ENCODE measurements at regions not wholly inside any gene's neighbourhood (a gene's known extent, or its start where the extent isn't known, plus 50 kb on each side); places are given as distances from the start of the nearest gene placed in this dataset.

DNA sequence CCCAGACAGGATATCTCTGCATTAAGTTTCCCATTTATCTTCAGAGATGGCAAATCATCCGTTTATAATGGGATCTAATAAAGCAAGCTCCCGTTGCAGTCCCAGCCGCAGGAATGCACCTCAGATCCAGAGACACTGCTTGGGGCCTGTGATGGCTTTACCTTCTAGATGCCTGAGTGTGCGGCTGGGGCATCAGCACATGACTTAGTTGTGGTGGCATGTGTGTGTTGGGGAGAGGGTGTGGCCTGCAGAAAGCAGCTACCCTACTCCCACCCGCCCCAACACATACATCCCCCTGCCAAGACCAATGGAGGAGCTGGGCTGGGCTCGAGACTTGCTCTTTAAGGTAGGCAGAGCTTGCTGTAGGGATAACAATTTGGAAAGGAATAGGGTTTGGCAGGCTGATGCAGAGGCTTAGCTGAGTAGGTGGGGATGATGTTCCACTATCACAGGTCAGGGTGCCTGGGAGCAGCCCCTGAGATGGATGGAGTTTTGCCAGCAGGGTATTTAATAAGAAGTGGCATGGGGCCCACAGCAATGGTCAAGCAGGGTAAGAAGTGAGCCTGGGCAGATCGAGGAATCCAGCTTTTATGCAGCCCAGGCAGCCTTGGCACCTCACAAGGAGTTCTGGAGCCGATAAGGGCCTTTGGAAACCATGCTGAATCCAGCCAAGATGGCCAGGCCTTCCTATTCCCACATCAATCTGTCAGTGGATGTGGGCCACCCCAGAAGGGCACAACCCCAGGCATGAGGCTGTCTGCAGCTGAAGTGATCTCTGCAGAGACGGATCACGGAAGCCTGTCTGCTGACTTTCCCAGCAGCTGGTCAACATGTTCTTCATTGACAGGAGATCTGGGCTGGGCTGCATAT is 601.3 kb downstream of the BUD13 start:
- no peak for DNase-seq (ENCODE audit: low read depth in 2 of 2, low spot score in 1 of 2)

- DNase-seq (ENCODE audit: low read depth in 2 of 2, low spot score in 1 of 2): no peak
Measured at GRCh38 chr11:116170526-116171120, 602.2 kb downstream of the BUD13 start.

DNA sequence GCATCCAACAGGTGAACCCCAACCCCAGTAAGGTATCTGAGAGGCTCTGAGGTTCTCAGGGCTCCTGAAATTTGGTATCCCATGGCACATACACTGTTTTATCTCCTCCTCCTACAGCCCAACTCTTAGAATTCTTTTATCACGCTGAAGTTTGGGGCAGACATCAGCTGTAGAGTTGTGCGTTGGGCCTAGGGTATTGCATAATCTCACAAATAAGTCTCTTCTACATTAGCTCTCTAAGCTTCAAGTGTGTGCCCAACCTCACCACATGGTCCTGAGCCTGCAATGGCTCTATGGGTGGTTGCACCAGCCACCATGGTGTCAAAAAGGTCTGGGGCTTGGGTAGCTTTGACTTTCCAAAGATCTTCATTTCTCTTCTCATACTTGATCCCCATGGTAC is 603.0 kb downstream of the BUD13 start:
- no peak for DNase-seq (ENCODE audit: low read depth in 2 of 2, low spot score in 1 of 2)

DNA sequence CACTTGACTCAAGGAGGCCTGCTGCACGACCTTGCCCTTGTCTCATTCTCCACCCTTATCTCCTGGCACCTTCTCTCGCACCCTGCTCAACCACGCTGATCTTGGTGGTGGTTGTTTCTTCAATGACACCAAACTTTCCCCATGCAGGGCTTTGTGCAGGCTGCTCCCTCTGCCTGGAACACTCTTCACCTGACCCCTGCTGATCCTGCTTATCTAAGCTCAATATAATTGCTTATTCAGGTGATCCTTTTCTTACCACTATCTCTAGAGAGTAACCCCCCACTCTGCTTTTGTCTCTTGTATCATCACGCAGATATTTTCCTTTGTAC is 604.4 kb downstream of the BUD13 start:
- no peak for DNase-seq (ENCODE audit: low read depth in 2 of 2, low spot score in 1 of 2)

DNA sequence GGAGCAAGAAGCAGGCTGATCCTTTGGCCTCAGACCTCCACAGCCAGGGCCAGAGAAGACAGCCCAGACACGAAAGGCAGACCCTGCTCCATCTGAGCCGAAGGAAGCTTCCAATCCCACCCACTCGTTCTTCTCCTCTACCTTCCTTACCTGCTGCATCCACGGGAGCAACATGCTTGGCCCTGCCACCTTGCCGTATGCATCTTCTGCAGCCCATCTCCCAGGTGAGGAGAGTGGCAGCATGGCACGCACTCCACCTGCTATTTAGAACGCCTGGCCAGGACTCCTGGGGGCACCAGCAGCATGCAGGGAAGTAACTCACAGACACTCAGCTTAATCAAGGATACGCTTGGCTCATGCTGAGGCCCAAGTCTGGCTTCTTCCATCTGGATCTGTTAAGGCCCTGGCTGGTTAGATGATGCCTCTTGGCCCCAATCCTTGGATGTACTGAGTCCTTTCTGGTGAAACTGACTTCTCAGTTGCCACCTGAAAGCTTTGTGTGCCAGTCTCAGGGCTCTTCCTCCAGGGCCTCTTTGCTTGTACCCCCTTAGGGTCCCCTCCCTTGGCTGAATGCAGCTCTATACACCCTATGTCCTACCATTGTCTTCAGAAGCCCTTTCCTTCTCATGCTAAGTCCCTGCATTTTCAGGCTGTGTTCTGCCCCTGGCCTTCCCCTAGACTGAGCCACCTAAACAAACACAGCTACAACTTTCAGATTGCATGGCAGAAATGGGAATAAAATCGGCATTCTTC is 604.9 kb downstream of the BUD13 start:
- DNase-seq (ENCODE audit: low read depth in 2 of 2, low spot score in 1 of 2): no peak

DNA sequence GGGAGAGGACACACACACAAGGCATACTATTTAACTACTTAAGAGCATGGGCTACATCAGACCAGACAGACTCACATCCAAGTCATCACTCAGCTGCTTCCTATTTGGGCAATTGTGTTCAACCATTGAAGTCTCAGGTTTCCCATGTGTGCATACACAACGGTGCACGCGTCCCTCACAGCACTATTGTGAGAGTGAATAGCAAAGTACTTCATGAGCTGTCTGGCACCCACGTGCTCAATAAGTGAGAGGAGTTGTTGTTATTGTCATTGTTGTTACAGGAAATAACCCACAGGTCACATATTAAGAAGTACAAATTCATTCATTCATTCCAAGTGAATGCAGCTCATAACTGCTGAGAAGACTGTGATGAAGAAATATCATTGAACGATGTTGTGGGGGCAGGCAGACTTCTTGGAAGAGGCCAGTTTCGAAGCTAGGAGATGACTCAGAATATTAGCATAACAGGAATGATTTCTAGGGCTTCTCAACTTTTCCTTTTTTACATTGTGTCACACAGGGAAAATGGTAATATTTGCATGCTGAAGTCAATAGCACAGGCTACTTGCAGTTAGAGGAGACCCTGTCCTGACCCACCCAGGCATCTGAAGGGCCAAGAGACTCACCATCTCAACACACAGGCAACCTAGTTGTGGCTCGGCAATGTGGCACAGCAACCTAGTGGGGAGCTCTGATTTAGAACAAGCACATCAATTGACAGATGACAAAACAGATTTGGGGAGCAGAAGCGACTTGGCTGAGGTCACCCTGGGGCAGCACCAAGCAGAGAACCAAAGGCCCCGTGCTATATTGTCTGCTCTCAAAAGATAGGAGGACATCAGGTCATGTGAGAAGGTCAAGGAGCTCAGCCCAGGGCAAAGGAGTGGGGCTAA is 606.0 kb downstream of the BUD13 start:
- no peak for DNase-seq (ENCODE audit: low read depth in 2 of 2, low spot score in 1 of 2)

DNA sequence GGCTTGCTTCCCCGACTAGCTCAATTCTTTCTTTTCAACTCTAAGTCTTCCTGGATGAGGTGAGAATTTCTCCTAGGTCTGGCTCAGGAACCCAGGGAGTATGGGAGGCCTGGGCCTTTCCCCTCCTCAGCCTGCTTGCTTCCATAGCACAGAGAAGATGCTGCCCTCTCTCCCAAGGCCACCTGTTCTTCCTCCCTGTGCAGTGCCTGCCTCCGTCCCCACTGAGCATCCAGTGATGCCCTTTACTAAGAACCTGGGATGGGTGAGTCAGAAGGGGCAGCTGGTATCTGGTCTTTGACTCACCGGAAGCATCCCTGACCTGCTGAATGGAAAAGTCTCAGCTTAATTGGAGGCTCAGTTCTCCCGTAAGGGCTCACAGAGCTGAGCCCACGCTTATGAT is 607.9 kb downstream of the BUD13 start:
- no peak for DNase-seq (ENCODE audit: low read depth in 2 of 2, low spot score in 1 of 2)

DNA sequence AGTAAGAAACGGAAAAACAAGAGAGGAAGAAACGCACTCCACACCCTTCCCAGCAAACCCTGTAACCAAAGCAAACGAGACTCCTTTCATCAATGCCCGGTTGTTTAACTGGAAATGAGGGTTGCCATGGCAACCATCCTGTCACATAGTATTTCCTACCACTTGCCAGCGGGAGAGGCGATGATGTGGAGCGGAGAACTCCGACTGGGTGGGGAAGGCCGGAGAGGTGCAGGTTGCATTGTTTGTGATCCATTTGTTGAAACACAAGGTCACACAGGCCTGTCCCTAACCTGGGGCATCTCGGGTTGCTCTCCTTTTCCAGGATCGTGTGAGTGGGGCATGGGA is 609.9 kb downstream of the BUD13 start:
- no peak for DNase-seq (ENCODE audit: low read depth in 2 of 2, low spot score in 1 of 2)

- DNase-seq (ENCODE audit: low read depth in 2 of 2, low spot score in 1 of 2): no peak
Measured at GRCh38 chr11:116162086-116162885, 610.5 kb downstream of the BUD13 start.

GRCh38 chr11:116148645-116149044 is 624.1 kb downstream of the BUD13 start:
- no peak for DNase-seq (ENCODE audit: low read depth in 2 of 2, low spot score in 1 of 2)

GRCh38 chr11:116148056-116148455 is 624.7 kb downstream of the BUD13 start:
- DNase-seq (ENCODE audit: low read depth in 2 of 2, low spot score in 1 of 2): no peak

DNA sequence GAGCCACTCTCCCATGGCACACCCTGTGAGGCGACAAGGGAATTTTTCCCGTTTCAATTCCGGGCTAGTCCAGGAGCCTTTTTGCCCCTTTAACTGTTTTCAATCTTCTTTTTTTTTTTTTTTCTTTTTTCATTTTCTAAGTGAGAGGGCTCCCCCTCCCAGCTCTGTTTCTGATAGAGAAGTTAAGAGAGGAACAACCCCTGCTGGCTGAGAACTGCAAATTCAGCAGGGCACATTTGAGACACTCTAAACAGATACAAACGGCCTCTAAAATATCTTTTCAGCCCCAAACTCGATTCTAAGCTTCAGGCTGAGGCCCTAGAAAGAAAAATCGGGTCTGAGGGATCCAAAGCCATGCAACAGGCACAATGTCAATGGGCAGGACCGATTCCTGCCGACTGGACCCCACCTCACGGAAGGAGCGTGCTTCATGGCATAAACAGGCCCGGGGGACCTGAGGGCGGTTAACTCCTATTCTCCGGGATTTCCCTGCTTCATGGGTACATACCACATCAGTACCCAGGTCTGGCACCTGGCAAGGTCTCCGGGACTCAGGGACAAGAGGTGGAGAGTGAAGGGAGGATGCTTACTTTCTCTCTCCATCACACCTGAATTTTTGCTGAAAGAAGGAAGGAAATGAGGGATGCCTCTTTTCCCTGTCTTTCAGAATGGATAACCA is 627.5 kb downstream of the BUD13 start:
- no peak for DNase-seq (ENCODE audit: low read depth in 2 of 2, low spot score in 1 of 2)

- no peak for DNase-seq (ENCODE audit: low read depth in 2 of 2, low spot score in 1 of 2)
Measured at GRCh38 chr11:116144387-116144958, 628.3 kb downstream of the BUD13 start.

GRCh38 chr11:116138280-116138679 is 634.1 kb upstream of the CADM1 start:
- no peak for DNase-seq (ENCODE audit: low read depth in 2 of 2, low spot score in 1 of 2)

- DNase-seq (ENCODE audit: low read depth in 2 of 2, low spot score in 1 of 2): no peak
Measured at GRCh38 chr11:116137753-116138152, 633.5 kb upstream of the CADM1 start.

- DNase-seq (ENCODE audit: low read depth in 2 of 2, low spot score in 1 of 2): no peak
Measured at GRCh38 chr11:116136987-116137674, 632.9 kb upstream of the CADM1 start.

DNA sequence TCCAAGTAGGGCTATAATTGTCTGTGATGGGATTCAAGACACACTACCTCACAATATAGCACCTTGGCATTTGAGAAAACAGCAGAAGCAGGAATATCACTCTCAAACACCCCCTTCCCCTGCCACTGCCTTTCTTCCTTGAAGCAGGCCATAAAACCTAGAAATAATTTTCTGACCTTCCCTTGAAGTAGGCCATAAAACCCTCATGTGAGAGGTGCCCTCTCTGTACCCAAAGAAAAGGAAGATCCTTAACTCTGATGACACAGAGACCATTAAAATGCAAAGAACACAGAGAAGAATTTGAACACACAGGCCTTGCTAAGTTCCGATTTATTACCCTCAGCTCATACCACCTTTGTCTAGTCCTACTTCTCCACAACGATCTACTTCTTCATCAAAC is 631.7 kb upstream of the CADM1 start:
- DNase-seq (ENCODE audit: low read depth in 2 of 2, low spot score in 1 of 2): no peak

DNA sequence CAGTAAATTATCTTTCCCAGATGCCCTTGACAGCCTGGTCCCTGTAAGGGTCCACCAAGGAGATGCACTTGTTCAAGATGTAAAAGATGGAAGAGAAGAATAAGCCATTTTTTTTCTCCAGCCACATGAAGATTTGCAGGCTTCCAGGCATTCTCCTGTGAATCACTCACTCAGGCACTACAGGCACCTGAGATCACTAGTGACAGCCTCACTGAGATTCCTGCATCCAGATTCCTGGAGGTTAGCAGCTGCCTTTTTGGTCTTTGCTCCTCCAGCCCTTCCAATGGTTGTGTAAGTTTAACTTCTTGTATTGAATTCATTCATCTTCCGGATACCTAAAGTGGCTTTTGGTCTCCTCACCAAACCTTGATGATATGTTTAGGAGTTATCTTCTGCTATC is 630.2 kb upstream of the CADM1 start:
- DNase-seq (ENCODE audit: low read depth in 2 of 2, low spot score in 1 of 2): no peak
